GM18499 (cell line): ENCODE measurements at regions not wholly inside any gene's neighbourhood (a gene's known extent, or its start where the extent isn't known, plus 50 kb on each side); places are given as distances from the start of the nearest gene placed in this dataset.
"Not testable (repeated sequence)": the region's sequence is repeated elsewhere in the genome, so short reads cannot be mapped to it uniquely, and the experiment has no call there.

Experiments used
- ATAC-seq: cut with Tn5 transposase; IDR thresholded peaks from one replicate; pipeline ENCODE4 v1.9.1; 2021; ENCODE audit warnings: moderate number of reproducible peaks; ENCODE audit not compliant: insufficient read depth, unreplicated experiment

GRCh38 chr10:65235266-65235665, 1690.6 kb upstream of the LRRTM3 start:
- ATAC-seq: no peak

GRCh38 chr10:65235846-65236245, 1690.0 kb upstream of the LRRTM3 start:
- ATAC-seq: no peak

GRCh38 chr10:65265451-65265954, 1660.3 kb upstream of the LRRTM3 start:
- ATAC-seq: no peak

- not testable (repeated sequence) for ATAC-seq
Measured at GRCh38 chr10:65269551-65269950, 1656.3 kb upstream of the LRRTM3 start.

- no peak for ATAC-seq
Measured at GRCh38 chr10:65270969-65271368, 1654.9 kb upstream of the LRRTM3 start.

GRCh38 chr10:65273115-65273514, 1652.7 kb upstream of the LRRTM3 start:
- ATAC-seq: no peak

- no peak for ATAC-seq
Measured at GRCh38 chr10:65275296-65275695, 1650.5 kb upstream of the LRRTM3 start.

- no peak for ATAC-seq
Measured at GRCh38 chr10:65284495-65285041, 1641.3 kb upstream of the LRRTM3 start.

GRCh38 chr10:65285726-65286125, 1640.1 kb upstream of the LRRTM3 start:
- ATAC-seq: not testable (repeated sequence)

GRCh38 chr10:65291286-65291685, 1634.5 kb upstream of the LRRTM3 start:
- ATAC-seq: no peak

- ATAC-seq: no peak
Measured at GRCh38 chr10:65292551-65292950, 1633.3 kb upstream of the LRRTM3 start.

- no peak for ATAC-seq
Measured at GRCh38 chr10:65294329-65294728, 1631.5 kb upstream of the LRRTM3 start.

- ATAC-seq: no peak
Measured at GRCh38 chr10:65301181-65301580, 1624.7 kb upstream of the LRRTM3 start.

GRCh38 chr10:65306201-65306600, 1619.6 kb upstream of the LRRTM3 start:
- ATAC-seq: no peak

- ATAC-seq: no peak
Measured at GRCh38 chr10:65312876-65313275, 1613.0 kb upstream of the LRRTM3 start.

- ATAC-seq: no peak
Measured at GRCh38 chr10:65313406-65313805, 1612.4 kb upstream of the LRRTM3 start.

- ATAC-seq: no peak
Measured at GRCh38 chr10:65314253-65314652, 1611.6 kb upstream of the LRRTM3 start.

- ATAC-seq: no peak
Measured at GRCh38 chr10:65319493-65319892, 1606.3 kb upstream of the LRRTM3 start.

GRCh38 chr10:65320236-65321026, 1605.4 kb upstream of the LRRTM3 start:
- ATAC-seq: no peak

GRCh38 chr10:65323802-65324201, 1602.0 kb upstream of the LRRTM3 start:
- ATAC-seq: no peak

- ATAC-seq: no peak
Measured at GRCh38 chr10:65325913-65326312, 1599.9 kb upstream of the LRRTM3 start.

- no peak for ATAC-seq
Measured at GRCh38 chr10:65328486-65328885, 1597.3 kb upstream of the LRRTM3 start.
